ENCODE measurements at regions not wholly inside any gene's neighbourhood (a gene's known extent, or its start where the extent isn't known, plus 50 kb on each side); places are given as distances from the start of the nearest gene placed in this dataset.

GRCh38 chr1:37169743-37170275 lies 135.5 kb upstream of the GRIK3 start:
- H3K9ac ChIP-seq (ENCODE audit: insufficient read depth, low read length) = no peak overlapping the region
- no peak overlapping the region for H3K4me3 ChIP-seq (replicated peaks in 1 of 4; ENCODE audit: control extremely low read depth in 1 of 4, insufficient read depth in 1 of 4, low read depth in 3 of 4, low read length in 4 of 4)
- TF ChIP-seq EZH2 (IDR thresholded peaks at IDR 0.05; ENCODE audit: low read length, missing control alignments) (no peak), CTCF (conservative IDR thresholded peaks at IDR 0.05 in 1 of 2, IDR thresholded peaks at IDR 0.05 in 1 of 2; ENCODE audit: low read depth in 1 of 2, low read length in 2 of 2) (no peak)
- no peaks in the 10 kb centered on the region for H3K79me2 ChIP-seq (ENCODE audit: control insufficient read depth, insufficient read depth, low read length)
- no peaks in the 10 kb centered on the region for H3K27me3 ChIP-seq (ENCODE audit: control insufficient read depth, insufficient read depth, low read length)
- H2AFZ ChIP-seq (ENCODE audit: low read length) = no peak overlapping the region
- H3K9me3 ChIP-seq (ENCODE audit: control insufficient read depth, insufficient read depth, low read depth, low read length) = no peaks in the 10 kb centered on the region
- no peaks in the 10 kb centered on the region for H4K20me1 ChIP-seq (ENCODE audit: control insufficient read depth, extremely low read depth, insufficient read depth, low read length)
- no peaks in the 10 kb centered on the region for H3K36me3 ChIP-seq (ENCODE audit: control insufficient read depth, insufficient read depth, low read length)
- no peak overlapping the region for H3K4me2 ChIP-seq (ENCODE audit: extremely low read depth, insufficient read depth, low read length)
- H3K4me1 ChIP-seq (ENCODE audit: control insufficient read depth, extremely low read depth, insufficient read depth, low read length) = no peaks in the 10 kb centered on the region
- DNase-seq (ENCODE audit: low read depth in 2 of 2) = no peak
- no peak overlapping the region for H3K27ac ChIP-seq (ENCODE audit: insufficient read depth, low read length)

DNA sequence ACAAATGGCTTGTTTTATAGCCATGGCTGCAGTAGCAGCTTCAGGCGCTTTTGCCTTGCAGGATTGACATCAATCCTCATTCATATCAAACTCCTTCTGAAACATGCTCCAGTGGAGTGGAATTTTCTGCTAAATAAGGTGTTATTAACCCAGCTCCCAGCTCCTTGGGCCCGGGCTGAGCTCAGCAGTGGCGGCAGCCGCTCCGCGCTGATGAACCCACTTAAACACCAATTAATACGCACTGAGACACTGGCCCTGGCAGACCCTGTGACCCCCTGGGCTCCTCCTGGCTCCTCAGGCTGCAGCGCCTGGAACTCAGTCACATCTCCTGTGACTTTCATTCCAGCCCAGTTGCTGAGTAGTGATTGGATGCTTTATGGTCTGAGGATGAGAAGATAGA lies 137.4 kb upstream of the GRIK3 start:
- Histone ChIP-seq H3K27me3 (ENCODE audit: control insufficient read depth, insufficient read depth, low read length) (no peaks in the 10 kb centered on the region), H2AFZ (ENCODE audit: low read length) (no peak overlapping the region), H3K27ac (ENCODE audit: insufficient read depth, low read length) (no peak overlapping the region), H4K20me1 (ENCODE audit: control insufficient read depth, extremely low read depth, insufficient read depth, low read length) (no peaks in the 10 kb centered on the region), H3K9me3 (ENCODE audit: control insufficient read depth, insufficient read depth, low read depth, low read length) (no peaks in the 10 kb centered on the region), H3K9ac (ENCODE audit: insufficient read depth, low read length) (no peak overlapping the region), H3K4me1 (ENCODE audit: control insufficient read depth, extremely low read depth, insufficient read depth, low read length) (no peaks in the 10 kb centered on the region), H3K79me2 (ENCODE audit: control insufficient read depth, insufficient read depth, low read length) (no peaks in the 10 kb centered on the region), H3K4me2 (ENCODE audit: extremely low read depth, insufficient read depth, low read length) (no peak overlapping the region), H3K4me3 (replicated peaks in 1 of 4; ENCODE audit: control extremely low read depth in 1 of 4, insufficient read depth in 1 of 4, low read depth in 3 of 4, low read length in 4 of 4) (no peak overlapping the region), H3K36me3 (ENCODE audit: control insufficient read depth, insufficient read depth, low read length) (no peaks in the 10 kb centered on the region)
- DNase-seq (ENCODE audit: low read depth in 2 of 2) = no peak
- TF ChIP-seq CTCF (conservative IDR thresholded peaks at IDR 0.05 in 1 of 2, IDR thresholded peaks at IDR 0.05 in 1 of 2; ENCODE audit: low read depth in 1 of 2, low read length in 2 of 2) (no peak), EZH2 (IDR thresholded peaks at IDR 0.05; ENCODE audit: low read length, missing control alignments) (no peak)

DNA sequence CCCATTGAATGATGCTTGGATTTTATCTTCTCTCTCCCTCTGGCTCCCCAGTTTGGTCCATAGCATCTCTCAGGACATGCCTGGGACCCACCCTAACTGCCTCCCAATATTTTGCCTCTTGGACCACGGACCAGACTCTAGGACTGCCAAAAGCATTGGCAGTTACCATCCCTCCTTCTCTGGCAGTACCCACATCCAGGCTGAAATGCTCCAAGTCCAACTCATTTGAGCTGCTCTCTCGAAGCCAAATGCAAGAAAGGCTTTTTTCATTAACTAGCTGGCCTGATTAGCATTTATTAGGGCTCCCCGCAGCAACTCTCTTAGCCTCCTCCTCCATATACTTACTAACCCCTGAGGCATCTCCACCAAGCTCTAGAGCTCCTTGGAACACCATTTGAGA lies 140.0 kb upstream of the GRIK3 start:
- H3K9me3 ChIP-seq (ENCODE audit: control insufficient read depth, insufficient read depth, low read depth, low read length) = no peaks in the 10 kb centered on the region
- no peaks in the 10 kb centered on the region for H3K27me3 ChIP-seq (ENCODE audit: control insufficient read depth, insufficient read depth, low read length)
- H3K79me2 ChIP-seq (ENCODE audit: control insufficient read depth, insufficient read depth, low read length) = no peaks in the 10 kb centered on the region
- TF ChIP-seq CTCF (conservative IDR thresholded peaks at IDR 0.05 in 1 of 2, IDR thresholded peaks at IDR 0.05 in 1 of 2; ENCODE audit: low read depth in 1 of 2, low read length in 2 of 2) (no peak), EZH2 (IDR thresholded peaks at IDR 0.05; ENCODE audit: low read length, missing control alignments) (no peak)
- DNase-seq (ENCODE audit: low read depth in 2 of 2) = no peak
- no peak overlapping the region for H2AFZ ChIP-seq (ENCODE audit: low read length)
- no peaks in the 10 kb centered on the region for H4K20me1 ChIP-seq (ENCODE audit: control insufficient read depth, extremely low read depth, insufficient read depth, low read length)
- no peaks in the 10 kb centered on the region for H3K4me1 ChIP-seq (ENCODE audit: control insufficient read depth, extremely low read depth, insufficient read depth, low read length)
- no peak overlapping the region for H3K4me3 ChIP-seq (replicated peaks in 1 of 4; ENCODE audit: control extremely low read depth in 1 of 4, insufficient read depth in 1 of 4, low read depth in 3 of 4, low read length in 4 of 4)
- no peaks in the 10 kb centered on the region for H3K36me3 ChIP-seq (ENCODE audit: control insufficient read depth, insufficient read depth, low read length)
- H3K27ac ChIP-seq (ENCODE audit: insufficient read depth, low read length) = no peak overlapping the region
- H3K4me2 ChIP-seq (ENCODE audit: extremely low read depth, insufficient read depth, low read length) = no peak overlapping the region
- no peak overlapping the region for H3K9ac ChIP-seq (ENCODE audit: insufficient read depth, low read length)

Measured in fibroblast of lung (primary cell).